Hepatocyte (in vitro differentiated cells): ENCODE measurements at regions not wholly inside any gene's neighbourhood (a gene's known extent, or its start where the extent isn't known, plus 50 kb on each side); places are given as distances from the start of the nearest gene placed in this dataset.

Source experiments
- CTCF ChIP-seq: fragments of 200-600 bp; sonication (generic); IDR thresholded peaks from 2 replicates; pipeline ENCODE4 v1.5.1; 2016; ENCODE audit warnings: antibody characterized with exemption, mild to moderate bottlenecking; ENCODE audit not compliant: poor library complexity
- EZH2 ChIP-seq: fragments of 200-600 bp; sonication (generic); IDR thresholded peaks from 2 replicates; pipeline ENCODE4 v1.6.1; 2016; ENCODE audit warnings: antibody characterized with exemption, mild to moderate bottlenecking, borderline replicate concordance
- EZH2phosphoT487 ChIP-seq: fragments of 200-600 bp; sonication (generic); IDR thresholded peaks from one replicate; pipeline ENCODE4 v1.6.1; 2018; ENCODE audit warnings: antibody characterized with exemption, mild to moderate bottlenecking, low read depth, moderate library complexity; ENCODE audit not compliant: unreplicated experiment, severe bottlenecking

- TF ChIP-seq CTCF = no peak
- no peak for TF ChIP-seq EZH2
- TF ChIP-seq EZH2phosphoT487 = no peak
Observed at GRCh38 chr3:22117091-22117490, 366.1 kb upstream of the ZNF385D start.
